Muscle layer of colon (tissue), 2 donors: ENCODE measurements at regions not wholly inside any gene's neighbourhood (a gene's known extent, or its start where the extent isn't known, plus 50 kb on each side); places are given as distances from the start of the nearest gene placed in this dataset.
"Not testable (repeated sequence)": the region's sequence is repeated elsewhere in the genome, so short reads cannot be mapped to it uniquely, and the experiment has no call there.

Experiments used
- H3K27ac ChIP-seq: one replicate; pipeline ENCODE4 v1.7.0; 2013; ENCODE audit warnings: low read depth, mild to moderate bottlenecking, low read length, moderate library complexity
- H3K27me3 ChIP-seq, 2 donors: one replicate each; pipeline ENCODE4 v1.7.0; 2013; ENCODE audit warnings: low read length in 2 of 2, mild to moderate bottlenecking in 2 of 2; ENCODE audit not compliant: insufficient read depth in 2 of 2, control insufficient read depth in 1 of 2
- H3K36me3 ChIP-seq: one replicate; pipeline ENCODE4 v1.7.0; 2013; ENCODE audit warnings: mild to moderate bottlenecking, low read length; ENCODE audit not compliant: insufficient read depth
- H3K4me1 ChIP-seq: one replicate; pipeline ENCODE4 v1.7.0; 2013; ENCODE audit warnings: mild to moderate bottlenecking, low read length; ENCODE audit not compliant: insufficient read depth
- H3K4me3 ChIP-seq, 2 donors: one replicate each; pipeline ENCODE4 v1.7.0; 2013; ENCODE audit warnings: low read length in 2 of 2, low read depth in 1 of 2, mild to moderate bottlenecking in 1 of 2, moderate library complexity in 1 of 2
- H3K9ac ChIP-seq: one replicate; pipeline ENCODE4 v1.7.0; 2013; ENCODE audit warnings: low read length
- H3K9me3 ChIP-seq: one replicate; pipeline ENCODE4 v1.7.0; 2013; ENCODE audit warnings: mild to moderate bottlenecking, low read length
- donor health status: abdominal sarcoma.
- donor health status: Adenocarcinoma of cecum.

DNA sequence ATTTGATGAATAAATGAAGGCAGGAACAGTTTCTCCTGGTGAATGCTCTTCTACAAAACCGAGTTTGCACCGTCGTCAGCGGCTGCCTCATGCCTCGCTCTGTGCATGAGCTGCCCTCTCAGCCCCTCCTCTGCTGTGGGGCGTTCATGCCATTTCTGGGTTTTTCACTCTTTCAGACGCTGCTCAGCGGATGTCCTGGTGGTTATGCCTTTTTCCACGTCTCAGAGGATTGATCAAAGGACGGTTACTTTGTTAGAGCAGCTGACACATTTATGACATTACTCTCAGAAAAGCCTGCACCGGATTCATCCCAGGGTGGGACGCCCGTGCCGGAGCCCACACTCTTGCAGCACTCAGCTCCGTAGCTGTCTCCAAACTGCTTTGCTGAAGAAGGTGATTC is 195.9 kb upstream of the PPP1R26 start:
- Histone ChIP-seq H3K4me3 (no peak overlapping the region), H3K9me3 (no peaks in the 10 kb centered on the region), H3K9ac (no peak overlapping the region), H3K27ac (no peak overlapping the region), H3K4me1 (peaks cover 10% of the 10 kb centered on the region), H3K27me3 (peaks cover 0 to 28% of the 10 kb centered on the region in 2 donors), H3K36me3 (no peaks in the 10 kb centered on the region)

GRCh38 chr9:135284386-135285134 is 195.0 kb upstream of the PPP1R26 start:
- no peaks in the 10 kb centered on the region for H3K9me3 ChIP-seq
- H3K27ac ChIP-seq = no peak overlapping the region
- no peaks in the 10 kb centered on the region for H3K36me3 ChIP-seq
- peaks cover 0 to 25% of the 10 kb centered on the region in 2 donors for H3K27me3 ChIP-seq
- H3K9ac ChIP-seq = no peak overlapping the region
- H3K4me3 ChIP-seq = no peak overlapping the region
- H3K4me1 ChIP-seq = peaks cover 10% of the 10 kb centered on the region

GRCh38 chr9:135286187-135286925 is 193.2 kb upstream of the PPP1R26 start:
- not testable (repeated sequence) for H3K9ac ChIP-seq, H3K36me3 ChIP-seq, H3K4me3 ChIP-seq, H3K9me3 ChIP-seq, H3K27ac ChIP-seq, H3K4me1 ChIP-seq
- peaks cover 0 to 11% of the 10 kb centered on the region in 2 donors for H3K27me3 ChIP-seq

DNA sequence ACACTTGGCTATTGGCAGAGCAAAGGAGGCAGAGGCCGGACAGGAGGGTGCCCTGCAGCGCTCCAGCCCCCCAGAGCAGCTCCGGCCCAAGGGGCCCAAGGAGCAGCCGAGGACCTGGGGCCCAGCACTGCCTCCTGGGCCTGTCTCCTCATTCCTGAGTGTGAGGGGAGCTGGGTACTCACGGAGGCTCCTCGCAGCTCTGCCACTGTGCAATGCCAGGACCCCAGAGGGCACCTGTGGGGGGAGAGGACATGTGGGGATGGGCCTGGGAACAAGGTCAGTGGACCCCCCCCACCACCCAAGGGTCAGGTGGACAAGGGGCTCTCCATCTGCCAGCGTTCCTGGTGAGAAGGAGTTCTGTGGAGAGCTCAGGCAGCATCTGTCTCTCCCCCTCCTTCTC is 192.6 kb upstream of the PPP1R26 start:
- no peak overlapping the region for H3K4me3 ChIP-seq

DNA sequence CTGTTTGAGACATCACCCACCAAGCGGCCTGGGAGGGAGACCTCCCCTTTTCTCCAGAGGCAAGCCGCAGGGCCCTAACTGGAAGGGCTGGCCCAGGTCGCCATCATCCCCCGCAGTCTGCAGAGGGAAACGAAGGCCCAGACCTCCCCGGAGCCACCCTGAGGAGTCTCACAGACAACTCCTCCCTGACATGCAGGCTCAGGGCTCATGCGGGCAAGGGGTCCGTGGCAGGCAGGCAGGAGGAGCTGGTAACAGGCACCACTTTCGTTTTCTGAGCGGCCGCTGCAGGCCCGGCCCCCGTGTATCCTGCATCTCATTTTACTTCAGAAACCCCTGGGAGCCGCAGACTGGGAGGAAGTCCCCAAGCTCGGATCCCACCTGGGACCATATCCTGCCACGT is 192.0 kb upstream of the PPP1R26 start:
- Histone ChIP-seq H3K27ac (no peak overlapping the region), H3K27me3 (peaks cover 0 to 10% of the 10 kb centered on the region in 2 donors), H3K4me3 (no peak overlapping the region), H3K9ac (no peak overlapping the region), H3K36me3 (no peaks in the 10 kb centered on the region), H3K4me1 (no peaks in the 10 kb centered on the region), H3K9me3 (no peaks in the 10 kb centered on the region)

More for the DNA sequence above, 192.6 kb upstream of the PPP1R26 start:
- Histone ChIP-seq H3K9me3 (no peaks in the 10 kb centered on the region), H3K9ac (no peak overlapping the region), H3K4me1 (peaks cover 4% of the 10 kb centered on the region), H3K36me3 (no peaks in the 10 kb centered on the region), H3K27me3 (peaks cover 0 to 10% of the 10 kb centered on the region in 2 donors), H3K27ac (no peak overlapping the region)

GRCh38 chr9:135288054-135288453 is 191.5 kb upstream of the PPP1R26 start:
- no peaks in the 10 kb centered on the region for H3K4me1 ChIP-seq
- no peak overlapping the region for H3K27ac ChIP-seq
- no peaks in the 10 kb centered on the region for H3K9me3 ChIP-seq
- no peaks in the 10 kb centered on the region for H3K36me3 ChIP-seq
- no peak overlapping the region for H3K4me3 ChIP-seq
- peaks cover 0 to 10% of the 10 kb centered on the region in 2 donors for H3K27me3 ChIP-seq
- H3K9ac ChIP-seq = no peak overlapping the region

- H3K27me3 ChIP-seq = peaks cover 0 to 10% of the 10 kb centered on the region in 2 donors
- H3K9ac ChIP-seq = no peak overlapping the region
- no peaks in the 10 kb centered on the region for H3K4me1 ChIP-seq
Measured at GRCh38 chr9:135289081-135289491, 190.5 kb upstream of the PPP1R26 start.

GRCh38 chr9:135290086-135290485 is 189.5 kb upstream of the PPP1R26 start:
- Histone ChIP-seq H3K36me3 (no peaks in the 10 kb centered on the region), H3K27ac (no peak overlapping the region), H3K27me3 (peaks cover 0 to 5% of the 10 kb centered on the region in 2 donors), H3K4me1 (no peaks in the 10 kb centered on the region), H3K4me3 (no peak overlapping the region), H3K9ac (no peak overlapping the region), H3K9me3 (no peaks in the 10 kb centered on the region)

More at GRCh38 chr9:135289081-135289491, 190.5 kb upstream of the PPP1R26 start:
- Histone ChIP-seq H3K9me3 (no peaks in the 10 kb centered on the region), H3K4me3 (no peak overlapping the region), H3K27ac (no peak overlapping the region), H3K36me3 (no peaks in the 10 kb centered on the region)

- H3K4me3 ChIP-seq = no peak overlapping the region
- no peaks in the 10 kb centered on the region for H3K9me3 ChIP-seq
- H3K4me1 ChIP-seq = no peaks in the 10 kb centered on the region
- no peak overlapping the region for H3K9ac ChIP-seq
- no peak overlapping the region for H3K27ac ChIP-seq
- H3K36me3 ChIP-seq = no peaks in the 10 kb centered on the region
- H3K27me3 ChIP-seq = peaks cover 0 to 5% of the 10 kb centered on the region in 2 donors
Measured at GRCh38 chr9:135290566-135290965, 189.0 kb upstream of the PPP1R26 start.

- no peak overlapping the region for H3K27ac ChIP-seq
- H3K36me3 ChIP-seq = no peaks in the 10 kb centered on the region
- no peaks in the 10 kb centered on the region for H3K9me3 ChIP-seq
- H3K4me3 ChIP-seq = no peak overlapping the region
- H3K27me3 ChIP-seq = peaks cover 0 to 5% of the 10 kb centered on the region in 2 donors
- no peak overlapping the region for H3K9ac ChIP-seq
- no peaks in the 10 kb centered on the region for H3K4me1 ChIP-seq
Measured at GRCh38 chr9:135291165-135291564, 188.4 kb upstream of the PPP1R26 start.

DNA sequence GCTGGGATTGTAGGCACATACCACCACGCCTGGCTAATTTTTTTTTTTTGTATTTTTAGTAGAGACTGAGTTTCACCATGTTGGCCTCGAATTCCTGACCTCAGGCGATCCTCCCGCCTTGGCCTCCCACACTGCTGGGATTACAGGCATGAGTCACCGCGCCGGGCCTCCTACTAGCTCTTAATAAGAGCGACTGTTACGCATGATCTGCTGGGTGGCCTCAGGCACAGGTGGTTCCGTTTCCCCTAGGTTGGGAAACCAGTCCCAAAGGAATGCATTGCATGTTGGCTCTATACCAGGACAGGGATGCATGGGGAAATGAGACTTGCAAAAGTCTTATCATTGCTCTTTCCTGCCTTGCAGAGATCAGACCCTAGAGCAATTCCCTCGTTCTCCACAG is 184.7 kb upstream of the PPP1R26 start:
- peaks cover 0 to 9% of the 10 kb centered on the region in 2 donors for H3K27me3 ChIP-seq
- H3K36me3 ChIP-seq = no peaks in the 10 kb centered on the region
- H3K27ac ChIP-seq = no peak overlapping the region
- no peak overlapping the region for H3K9ac ChIP-seq
- H3K4me1 ChIP-seq = no peaks in the 10 kb centered on the region
- H3K4me3 ChIP-seq = no peak overlapping the region
- no peaks in the 10 kb centered on the region for H3K9me3 ChIP-seq
